ENCODE measurements at regions not wholly inside any gene's neighbourhood (a gene's known extent, or its start where the extent isn't known, plus 50 kb on each side); places are given as distances from the start of the nearest gene placed in this dataset.

DNA sequence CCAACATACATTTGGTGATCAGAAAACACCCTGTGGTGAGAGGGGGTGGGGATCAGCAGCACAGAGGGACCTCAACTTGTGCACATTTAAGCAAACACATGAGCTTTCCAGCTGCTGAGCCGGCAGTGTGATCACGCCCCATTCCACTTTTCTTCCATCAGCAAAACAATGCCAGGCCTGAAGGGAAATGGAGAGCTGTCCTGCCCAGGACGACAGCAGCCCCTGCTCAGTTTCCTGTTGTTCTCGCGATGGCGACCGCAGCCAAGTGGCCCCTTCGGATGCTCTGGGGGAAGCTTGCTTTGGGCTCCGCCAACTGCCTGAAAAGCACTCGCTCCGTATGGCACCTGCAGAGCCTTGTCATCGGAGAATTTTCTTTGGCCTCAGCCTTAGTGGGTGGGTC, 272.3 kb downstream of the FOXL1 start:
- TF ChIP-seq, protein P1, sequence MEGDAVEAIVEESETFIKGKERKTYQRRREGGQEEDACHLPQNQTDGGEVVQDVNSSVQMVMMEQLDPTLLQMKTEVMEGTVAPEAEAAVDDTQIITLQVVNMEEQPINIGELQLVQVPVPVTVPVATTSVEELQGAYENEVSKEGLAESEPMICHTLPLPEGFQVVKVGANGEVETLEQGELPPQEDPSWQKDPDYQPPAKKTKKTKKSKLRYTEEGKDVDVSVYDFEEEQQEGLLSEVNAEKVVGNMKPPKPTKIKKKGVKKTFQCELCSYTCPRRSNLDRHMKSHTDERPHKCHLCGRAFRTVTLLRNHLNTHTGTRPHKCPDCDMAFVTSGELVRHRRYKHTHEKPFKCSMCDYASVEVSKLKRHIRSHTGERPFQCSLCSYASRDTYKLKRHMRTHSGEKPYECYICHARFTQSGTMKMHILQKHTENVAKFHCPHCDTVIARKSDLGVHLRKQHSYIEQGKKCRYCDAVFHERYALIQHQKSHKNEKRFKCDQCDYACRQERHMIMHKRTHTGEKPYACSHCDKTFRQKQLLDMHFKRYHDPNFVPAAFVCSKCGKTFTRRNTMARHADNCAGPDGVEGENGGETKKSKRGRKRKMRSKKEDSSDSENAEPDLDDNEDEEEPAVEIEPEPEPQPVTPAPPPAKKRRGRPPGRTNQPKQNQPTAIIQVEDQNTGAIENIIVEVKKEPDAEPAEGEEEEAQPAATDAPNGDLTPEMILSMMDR (conservative IDR thresholded peaks at IDR 0.05; ENCODE audit: low read depth, low read length) = no peak
- no peak for TF ChIP-seq EZH2 (IDR thresholded peaks at IDR 0.05; ENCODE audit: borderline replicate concordance, low read depth, low read length, poor library complexity, severe bottlenecking)
